Psoas muscle (tissue), 7 donors: ENCODE measurements at regions not wholly inside any gene's neighbourhood (a gene's known extent, or its start where the extent isn't known, plus 50 kb on each side); places are given as distances from the start of the nearest gene placed in this dataset.

Experiments
- ATAC-seq, 4 donors: fragments of 200-7000 bp; cut with Tn5 transposase; one replicate each; pipeline ENCODE4 v1.9.1; 2020; ENCODE audit warnings: moderate library complexity in 3 of 4, mild to moderate bottlenecking in 2 of 4
- DNase-seq, 2 donors: peaks; one replicate each; pipeline ENCODE4 v3.0.0-alpha.2; 2020
- H3K27ac ChIP-seq: fragments of 200-600 bp; one replicate; pipeline ENCODE4 v1.8.0; 2022
- H3K27me3 ChIP-seq, 3 donors: fragments of 200-600 bp in 1 of 3; one replicate each; pipeline versions ENCODE4 v1.6.1 to v1.8.0; 2013 to 2022; ENCODE audit warnings: low read length in 2 of 3, mild to moderate bottlenecking in 2 of 3, moderate library complexity in 1 of 3; ENCODE audit not compliant: insufficient read depth in 3 of 3
- H3K36me3 ChIP-seq, 2 donors: fragments of 200-600 bp in 1 of 2; one replicate each; pipeline versions ENCODE4 v1.6.1 to v1.8.0; 2013 to 2022; ENCODE audit warnings: low read depth in 1 of 2, mild to moderate bottlenecking in 1 of 2, moderate library complexity in 1 of 2; ENCODE audit not compliant: insufficient read depth in 1 of 2
- H3K4me1 ChIP-seq: fragments of 200-600 bp; one replicate; pipeline ENCODE4 v1.8.0; 2022
- H3K4me3 ChIP-seq: fragments of 200-600 bp; one replicate; pipeline ENCODE4 v1.8.0; 2022; ENCODE audit warnings: mild to moderate bottlenecking
- H3K9me3 ChIP-seq: fragments of 200-600 bp; one replicate; pipeline ENCODE4 v1.8.0; 2022
- CTCF ChIP-seq: fragments of 200-600 bp; IDR thresholded peaks from one replicate; pipeline ENCODE4 v1.8.0; 2022; ENCODE audit warnings: antibody characterized with exemption
- WGBS, 3 donors: extraction: QIAGEN DNeasy Blood & Tissue Kit; methylation state at CpG; one replicate each; pipeline versions ENCODE4 v1.1.6 to v1.1.7; 2013; 5-methylcytosine and 5-hydroxymethylcytosine counted together
- intact Hi-C, 2 donors: fragments of 100-400 bp; cut with DNase I; formaldehyde crosslinking; loops; one replicate each; pipeline versions ENCODE4 v1.11.0 to v1.14.2; 2022
- donor health status: healthy with polysubstance abuse.
- donor health status: DM: no; HTN: no; CAD: no; lungs with moderate emphysema.
- donor health status: Bipolar disorder and iron deficiency.
- donor health status: healthy.
- donor health status: DM: yes; HTN: yes; CAD: no.
- donor health status: DM: no; HTN: no; CAD: no.
- donor health status: DM: yes; HTN: yes; CAD: no.

GRCh38 chr18:31232013-31232412, 69.4 kb upstream of the DSC1 start:
- 64 to 75% (median 75%) methylated on average over 5 of the region's 5 CpGs for WGBS, 3 donors
- no peak overlapping the region for H3K4me3 ChIP-seq
- DNase-seq (no peak), ATAC-seq (no peak)
- H3K4me1 ChIP-seq: no peaks in the 10 kb centered on the region
- no peak overlapping the region for H3K27ac ChIP-seq
- H3K9me3 ChIP-seq: no peaks in the 10 kb centered on the region
- TF ChIP-seq CTCF: no peak
- H3K27me3 ChIP-seq: no peaks in the 10 kb centered on the region
- intact Hi-C loops: no loop called here
- H3K36me3 ChIP-seq: no peaks in the 10 kb centered on the region

- no peak for ATAC-seq
- H3K27ac ChIP-seq: no peak overlapping the region
- intact Hi-C loops: no loop called here
Observed at GRCh38 chr18:31232775-31233424, 70.2 kb upstream of the DSC1 start.

GRCh38 chr18:31233621-31234275, 71.1 kb upstream of the DSC1 start:
- 31 to 47% (median 39%) methylated on average over 3 of the region's 3 CpGs for WGBS, 3 donors
- Histone ChIP-seq H3K27me3 (no peaks in the 10 kb centered on the region), H3K27ac (no peak overlapping the region), H3K4me3 (no peak overlapping the region), H3K36me3 (no peaks in the 10 kb centered on the region), H3K4me1 (no peaks in the 10 kb centered on the region), H3K9me3 (no peaks in the 10 kb centered on the region)
- intact Hi-C loops: no loop called here
- TF ChIP-seq CTCF: no peak
- DNase-seq (no peak), ATAC-seq (no peak)

More at GRCh38 chr18:31232775-31233424, 70.2 kb upstream of the DSC1 start:
- TF ChIP-seq CTCF: no peak
- Histone ChIP-seq H3K27me3 (no peaks in the 10 kb centered on the region), H3K9me3 (no peaks in the 10 kb centered on the region), H3K36me3 (no peaks in the 10 kb centered on the region), H3K4me1 (no peaks in the 10 kb centered on the region), H3K4me3 (no peak overlapping the region)
- 85 to 89% (median 88%) methylated on average over 6 of the region's 6 CpGs for whole genome bisulfite sequencing, 3 donors
- no peak for DNase-seq

GRCh38 chr18:31235856-31236255, 73.2 kb upstream of the DSC1 start:
- H3K4me1 ChIP-seq: no peaks in the 10 kb centered on the region
- intact Hi-C loops: no loop called here
- H3K4me3 ChIP-seq: no peak overlapping the region
- no peak for TF ChIP-seq CTCF
- no peaks in the 10 kb centered on the region for H3K36me3 ChIP-seq
- no peaks in the 10 kb centered on the region for H3K9me3 ChIP-seq
- no peak for DNase-seq
- no peak overlapping the region for H3K27ac ChIP-seq
- WGBS, 3 donors: 67 to 82% (median 73%) methylated on average over 5 of the region's 5 CpGs
- no peak for ATAC-seq
- H3K27me3 ChIP-seq: no peaks in the 10 kb centered on the region
